Keratinocyte (primary cell): ENCODE measurements at regions not wholly inside any gene's neighbourhood (a gene's known extent, or its start where the extent isn't known, plus 50 kb on each side); places are given as distances from the start of the nearest gene placed in this dataset.

Experiments
- CTCF ChIP-seq, 3 experiments: IDR thresholded peaks in 1 of 3; conservative IDR thresholded peaks in 1 of 3; optimal IDR thresholded peaks in 1 of 3; 2 replicates in 2 of 3; 3 replicates in 1 of 3; pipeline versions ENCODE3 to v1.5.1; 2011; ENCODE audit warnings: low read length in 3 of 3, mild to moderate bottlenecking in 3 of 3, moderate library complexity in 2 of 3, control low read depth in 1 of 3, inconsistent platforms in 1 of 3; ENCODE audit not compliant: insufficient read depth in 2 of 3; ENCODE audit errors: extremely low read depth in 1 of 3
- EZH2 ChIP-seq: IDR thresholded peaks from one replicate; pipeline ENCODE4 v1.6.1; 2012; ENCODE audit warnings: inconsistent platforms, mild to moderate bottlenecking, low read length, moderate library complexity

GRCh38 chr12:111220363-111220762, 148.5 kb downstream of the PHETA1 start:
- TF ChIP-seq CTCF (optimal IDR thresholded peaks at IDR 0.05 in 1 of 3, IDR thresholded peaks at IDR 0.05 in 1 of 3, conservative IDR thresholded peaks at IDR 0.05 in 1 of 3; ENCODE audit: extremely low read depth in 1 of 3, insufficient read depth in 2 of 3, low read length in 3 of 3) = no peak
- no peak for TF ChIP-seq EZH2
